ENCODE measurements at regions not wholly inside any gene's neighbourhood (a gene's known extent, or its start where the extent isn't known, plus 50 kb on each side); places are given as distances from the start of the nearest gene placed in this dataset.

GRCh38 chr19:41505105-41505504 is 62.1 kb downstream of the ERICH4 start:
- Histone ChIP-seq H3K27ac (ENCODE audit: insufficient read depth, low read length) (no peak overlapping the region), H3K18ac (ENCODE audit: low read depth, low read length) (no peak overlapping the region), H2AK9ac (replicated peaks; ENCODE audit: low read depth, low read length, poor library complexity) (no peak overlapping the region), H4K20me1 (ENCODE audit: insufficient read depth, low read length) (no peaks in the 10 kb centered on the region), H3K9ac (ENCODE audit: low read depth, low read length) (no peak overlapping the region), H2AFZ (replicated peaks; ENCODE audit: low read length, poor library complexity) (no peak overlapping the region), H3K79me1 (ENCODE audit: low read depth in 1 of 2, low read length in 2 of 2) (no peaks in the 10 kb centered on the region), H3K56ac (ENCODE audit: extremely low read depth, insufficient read depth, low read length) (no peak overlapping the region), H2BK20ac (ENCODE audit: low read depth, low read length) (no peak overlapping the region), H4K5ac (ENCODE audit: low read depth, low read length) (no peak overlapping the region), H3K14ac (replicated peaks; ENCODE audit: low read depth, low read length) (no peak overlapping the region), H3K4me3 (ENCODE audit: insufficient read depth, low read depth, low read length) (no peak overlapping the region), H2BK120ac (ENCODE audit: low read depth, low read length) (no peak overlapping the region), H2BK15ac (ENCODE audit: low read depth, low read length) (no peak overlapping the region), H3K4me2 (ENCODE audit: low read depth, low read length) (no peak overlapping the region), H3K9me1 (ENCODE audit: insufficient read depth, low read length) (no peaks in the 10 kb centered on the region), H3K9me3 (ENCODE audit: control insufficient read depth, insufficient read depth, low read length) (no peaks in the 10 kb centered on the region), H4K91ac (ENCODE audit: insufficient read depth, low read depth, low read length) (no peak overlapping the region), H2AK5ac (ENCODE audit: low read depth, low read length) (no peak overlapping the region), H3K4ac (ENCODE audit: low read depth, low read length) (no peak overlapping the region), H4K8ac (ENCODE audit: low read depth in 2 of 2, low read length in 2 of 2) (no peak overlapping the region), H2BK5ac (ENCODE audit: low read depth, low read length, poor library complexity, severe bottlenecking) (no peak overlapping the region), H3K4me1 (ENCODE audit: control insufficient read depth, insufficient read depth, low read length) (no peaks in the 10 kb centered on the region), H3K36me3 (ENCODE audit: control insufficient read depth, insufficient read depth, low read length) (no peaks in the 10 kb centered on the region), H3K27me3 (ENCODE audit: control insufficient read depth, insufficient read depth, low read length) (peaks cover under 1% of the 10 kb centered on the region), H3K23ac (ENCODE audit: low read depth, low read length) (no peak overlapping the region)
- no CpG with 5 or more reads among the region's 13 CpGs for WGBS, 2 experiments (ENCODE audit: extremely low coverage in 2 of 2, insufficient read length in 1 of 2)
- ATAC-seq (ENCODE audit: low read depth), result no peak
- in situ Hi-C loops (cut with MboI; ENCODE audit: low sequenced_read_pairs), result no loop called here
- intact Hi-C loops (cut with micrococcal nuclease), result no loop called here
- BruUV-seq (replicated peaks), result no TSS peak
- TF ChIP-seq MAZ (IDR thresholded peaks at IDR 0.05; ENCODE audit: borderline replicate concordance, low read depth, low read length) (no peak), RFX5 (IDR thresholded peaks at IDR 0.05; ENCODE audit: low read depth, low read length) (no peak), RAD21 (IDR thresholded peaks at IDR 0.05; ENCODE audit: low read length) (no peak), CHD1 (IDR thresholded peaks at IDR 0.05; ENCODE audit: low read depth, low read length) (no peak), BHLHE40 (IDR thresholded peaks at IDR 0.05; ENCODE audit: low read depth, low read length) (no peak), POLR2A (IDR thresholded peaks at IDR 0.05; ENCODE audit: low read depth, low read length) (no peak)
- DNase-seq, result no peak
- CTCF ChIA-PET, result no interaction called here
- POLR2A ChIA-PET (ENCODE audit: unreplicated experiment), result no interaction called here
- dilution Hi-C loops (cut with HindIII; ENCODE audit: low sequenced_read_pairs, unreplicated experiment), result no loop called here
